ENCODE measurements at regions not wholly inside any gene's neighbourhood (a gene's known extent, or its start where the extent isn't known, plus 50 kb on each side); places are given as distances from the start of the nearest gene placed in this dataset.

DNA sequence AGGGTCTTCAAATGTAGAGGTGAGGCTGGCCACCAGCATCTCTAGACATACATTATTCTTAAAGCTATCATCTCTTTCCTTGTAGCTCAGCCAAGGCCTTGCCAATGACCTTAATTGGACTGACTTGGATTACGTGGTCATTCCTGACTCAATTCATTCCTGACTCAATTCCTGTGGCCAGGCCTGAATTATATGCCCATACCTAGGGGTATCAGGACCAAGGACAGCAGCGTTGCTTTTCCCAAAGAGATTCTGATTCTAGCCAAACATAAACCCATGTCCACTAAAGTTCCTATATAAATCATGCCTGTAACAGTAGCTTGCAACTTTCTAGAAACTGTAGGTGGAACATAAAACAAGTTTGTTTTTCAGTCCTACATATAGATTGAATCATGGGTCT is 231.7 kb downstream of the ARL6IP6 start:
- ChIA-PET POLR2A (ENCODE audit: unreplicated experiment) (no interaction called here), CTCF (no interaction called here)
- H3K79me2 ChIP-seq (ENCODE audit: low read depth) = no peaks in the 10 kb centered on the region
- H3K4me1 ChIP-seq (replicated peaks; ENCODE audit: insufficient read depth) = no peaks in the 10 kb centered on the region
- no peaks in the 10 kb centered on the region for H4K20me1 ChIP-seq (ENCODE audit: insufficient read depth)
- H3K27ac ChIP-seq = no peak overlapping the region
- no peak for DNase-seq
- no peaks in the 10 kb centered on the region for H3K27me3 ChIP-seq (ENCODE audit: insufficient read depth, low read depth)
- H3K9me3 ChIP-seq (ENCODE audit: insufficient read depth, low read depth) = no peaks in the 10 kb centered on the region
- H3K9me2 ChIP-seq (ENCODE audit: insufficient read depth) = no peaks in the 10 kb centered on the region
- intact Hi-C loops (cut with micrococcal nuclease; ENCODE audit: unreplicated experiment) = no loop called here
- H2AFZ ChIP-seq = no peak overlapping the region
- TF ChIP-seq EZH2 (IDR thresholded peaks at IDR 0.05; ENCODE audit: low read depth) = no peak
- no TSS peak for BruUV-seq (replicated peaks)
- H3F3A ChIP-seq (ENCODE audit: insufficient read depth, low read depth) = no peaks in the 10 kb centered on the region
- no peak overlapping the region for H3K4me3 ChIP-seq
- no peaks in the 10 kb centered on the region for H3K36me3 ChIP-seq (ENCODE audit: low read depth)
- no peak overlapping the region for H3K4me2 ChIP-seq

DNA sequence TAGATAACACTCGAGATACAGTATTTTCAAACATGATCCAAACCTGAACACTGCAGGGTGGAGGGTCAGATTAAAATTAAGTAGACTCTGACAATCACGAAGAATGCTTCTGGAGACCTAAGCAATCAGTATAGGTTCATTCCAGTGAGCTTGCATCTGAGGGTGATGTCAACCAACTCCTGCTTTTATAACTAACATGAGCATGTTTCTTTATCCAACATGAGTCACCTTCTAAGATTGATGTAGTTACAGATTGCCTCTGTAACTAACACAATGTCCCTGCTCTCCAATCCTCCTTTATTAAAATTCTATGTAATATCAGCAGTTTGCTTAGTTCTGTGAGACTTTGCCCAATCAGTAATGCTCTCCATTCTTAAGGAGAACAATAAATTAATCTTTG is 225.7 kb downstream of the ARL6IP6 start:
- Histone ChIP-seq H4K20me1 (ENCODE audit: insufficient read depth) (no peaks in the 10 kb centered on the region), H3K27me3 (ENCODE audit: insufficient read depth, low read depth) (no peaks in the 10 kb centered on the region; the same call in 1 of the 2 replicates), H2AFZ (no peak overlapping the region), H3K36me3 (ENCODE audit: low read depth) (no peaks in the 10 kb centered on the region), H3K9me2 (ENCODE audit: insufficient read depth) (no peaks in the 10 kb centered on the region), H3K9me3 (ENCODE audit: insufficient read depth, low read depth) (no peaks in the 10 kb centered on the region), H3F3A (ENCODE audit: insufficient read depth, low read depth) (no peaks in the 10 kb centered on the region), H3K27ac (no peak overlapping the region), H3K4me1 (replicated peaks; ENCODE audit: insufficient read depth) (no peaks in the 10 kb centered on the region), H3K4me3 (no peak overlapping the region), H3K79me2 (ENCODE audit: low read depth) (no peaks in the 10 kb centered on the region), H3K4me2 (no peak overlapping the region)
- POLR2A ChIA-PET (ENCODE audit: unreplicated experiment) = no interaction called here
- BruUV-seq (replicated peaks) = no TSS peak
- no peak for DNase-seq
- intact Hi-C loops (cut with micrococcal nuclease; ENCODE audit: unreplicated experiment) = no loop called here
- TF ChIP-seq, protein P1, sequence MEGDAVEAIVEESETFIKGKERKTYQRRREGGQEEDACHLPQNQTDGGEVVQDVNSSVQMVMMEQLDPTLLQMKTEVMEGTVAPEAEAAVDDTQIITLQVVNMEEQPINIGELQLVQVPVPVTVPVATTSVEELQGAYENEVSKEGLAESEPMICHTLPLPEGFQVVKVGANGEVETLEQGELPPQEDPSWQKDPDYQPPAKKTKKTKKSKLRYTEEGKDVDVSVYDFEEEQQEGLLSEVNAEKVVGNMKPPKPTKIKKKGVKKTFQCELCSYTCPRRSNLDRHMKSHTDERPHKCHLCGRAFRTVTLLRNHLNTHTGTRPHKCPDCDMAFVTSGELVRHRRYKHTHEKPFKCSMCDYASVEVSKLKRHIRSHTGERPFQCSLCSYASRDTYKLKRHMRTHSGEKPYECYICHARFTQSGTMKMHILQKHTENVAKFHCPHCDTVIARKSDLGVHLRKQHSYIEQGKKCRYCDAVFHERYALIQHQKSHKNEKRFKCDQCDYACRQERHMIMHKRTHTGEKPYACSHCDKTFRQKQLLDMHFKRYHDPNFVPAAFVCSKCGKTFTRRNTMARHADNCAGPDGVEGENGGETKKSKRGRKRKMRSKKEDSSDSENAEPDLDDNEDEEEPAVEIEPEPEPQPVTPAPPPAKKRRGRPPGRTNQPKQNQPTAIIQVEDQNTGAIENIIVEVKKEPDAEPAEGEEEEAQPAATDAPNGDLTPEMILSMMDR (conservative IDR thresholded peaks at IDR 0.05) = no peak
- no peak for TF ChIP-seq EZH2 (IDR thresholded peaks at IDR 0.05; ENCODE audit: low read depth)
- CTCF ChIA-PET = no interaction called here

DNA sequence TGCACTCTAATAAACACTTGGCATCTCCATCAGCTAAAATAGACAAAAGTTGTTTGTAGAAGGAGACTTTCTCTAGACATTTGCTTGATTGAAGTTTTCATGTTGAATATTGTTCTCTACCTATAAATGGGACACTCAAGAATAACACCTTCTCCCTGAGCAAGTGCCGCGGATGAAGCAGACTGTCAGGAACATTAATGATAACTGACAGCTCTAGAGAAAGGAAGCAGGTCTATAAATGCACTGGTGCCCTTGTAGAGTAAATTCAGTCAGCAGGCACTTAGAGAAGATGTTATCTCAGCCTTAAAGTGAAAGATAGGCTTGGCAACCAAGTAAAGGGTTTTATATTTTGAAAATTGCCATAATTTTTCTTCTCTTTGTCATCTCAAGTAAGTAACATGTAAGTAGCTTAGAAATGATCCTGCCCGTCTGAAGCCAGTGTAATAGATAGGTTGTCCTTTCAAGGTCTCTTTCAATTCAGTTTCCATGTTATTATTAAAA is 224.6 kb downstream of the ARL6IP6 start:
- no peak for DNase-seq
- no peaks in the 10 kb centered on the region for H4K20me1 ChIP-seq (ENCODE audit: insufficient read depth)
- H3K79me2 ChIP-seq (ENCODE audit: low read depth) = no peaks in the 10 kb centered on the region
- TF ChIP-seq, protein P1 (conservative IDR thresholded peaks at IDR 0.05) = no peak
- TF ChIP-seq EZH2 (IDR thresholded peaks at IDR 0.05; ENCODE audit: low read depth) = no peak
- ChIA-PET CTCF (no interaction called here), POLR2A (ENCODE audit: unreplicated experiment) (no interaction called here)
- no peak overlapping the region for H3K27ac ChIP-seq
- no peaks in the 10 kb centered on the region for H3K36me3 ChIP-seq (ENCODE audit: low read depth)
- no peak overlapping the region for H2AFZ ChIP-seq
- no peaks in the 10 kb centered on the region for H3F3A ChIP-seq (ENCODE audit: insufficient read depth, low read depth)
- no peaks in the 10 kb centered on the region; the same call in 1 of the 2 replicates for H3K27me3 ChIP-seq (ENCODE audit: insufficient read depth, low read depth)
- intact Hi-C loops (cut with micrococcal nuclease; ENCODE audit: unreplicated experiment) = no loop called here
- no peaks in the 10 kb centered on the region for H3K4me1 ChIP-seq (replicated peaks; ENCODE audit: insufficient read depth)
- H3K4me2 ChIP-seq = no peak overlapping the region
- H3K4me3 ChIP-seq = no peak overlapping the region
- no peaks in the 10 kb centered on the region for H3K9me2 ChIP-seq (ENCODE audit: insufficient read depth)
- no TSS peak for BruUV-seq (replicated peaks)
- H3K9me3 ChIP-seq (ENCODE audit: insufficient read depth, low read depth) = no peaks in the 10 kb centered on the region

DNA sequence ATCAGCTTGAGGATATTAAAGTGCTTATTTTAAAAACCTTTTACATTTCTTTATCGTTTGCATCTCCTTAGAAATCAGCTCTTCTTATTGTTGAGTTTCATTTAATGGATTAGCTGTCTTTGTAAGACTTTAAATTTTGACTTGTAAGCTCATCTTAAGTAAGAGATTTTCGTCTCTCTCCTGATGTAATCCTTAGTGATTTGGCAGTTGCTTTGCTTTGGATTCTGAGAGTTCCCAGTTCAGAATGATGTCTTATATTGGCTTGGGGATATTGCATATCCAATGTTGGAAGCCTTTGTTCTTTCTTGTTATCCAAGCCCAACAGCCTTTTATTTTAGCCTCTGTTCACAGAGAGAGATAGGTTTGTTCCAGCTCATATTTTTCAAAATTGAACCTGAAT is 212.1 kb downstream of the ARL6IP6 start:
- POLR2A ChIA-PET (ENCODE audit: unreplicated experiment) = no interaction called here
- no TSS peak for BruUV-seq (replicated peaks)
- Histone ChIP-seq H3K4me2 (no peak overlapping the region), H3K4me1 (replicated peaks; ENCODE audit: insufficient read depth) (no peaks in the 10 kb centered on the region), H3K9me2 (ENCODE audit: insufficient read depth) (no peaks in the 10 kb centered on the region), H4K20me1 (ENCODE audit: insufficient read depth) (no peaks in the 10 kb centered on the region), H3K27ac (no peak overlapping the region), H3K9me3 (ENCODE audit: insufficient read depth, low read depth) (no peaks in the 10 kb centered on the region), H2AFZ (no peak overlapping the region), H3F3A (ENCODE audit: insufficient read depth, low read depth) (peaks cover 11% of the 10 kb centered on the region), H3K4me3 (no peak overlapping the region), H3K27me3 (ENCODE audit: insufficient read depth, low read depth) (no peaks in the 10 kb centered on the region), H3K36me3 (ENCODE audit: low read depth) (no peaks in the 10 kb centered on the region), H3K79me2 (ENCODE audit: low read depth) (no peaks in the 10 kb centered on the region)
- DNase-seq = no peak
- TF ChIP-seq EZH2 (IDR thresholded peaks at IDR 0.05; ENCODE audit: low read depth) = no peak
- TF ChIP-seq, protein P1 (conservative IDR thresholded peaks at IDR 0.05) = no peak
- CTCF ChIA-PET = no interaction called here
- intact Hi-C loops (cut with micrococcal nuclease; ENCODE audit: unreplicated experiment) = no loop called here
